ENCODE measurements at regions not wholly inside any gene's neighbourhood (a gene's known extent, or its start where the extent isn't known, plus 50 kb on each side); places are given as distances from the start of the nearest gene placed in this dataset.
A peak's percentile ranks its signal among the peaks of the same experiment; 100 is the strongest.
"Not testable (repeated sequence)": the region's sequence is repeated elsewhere in the genome, so short reads cannot be mapped to it uniquely, and the experiment has no call there.

DNA sequence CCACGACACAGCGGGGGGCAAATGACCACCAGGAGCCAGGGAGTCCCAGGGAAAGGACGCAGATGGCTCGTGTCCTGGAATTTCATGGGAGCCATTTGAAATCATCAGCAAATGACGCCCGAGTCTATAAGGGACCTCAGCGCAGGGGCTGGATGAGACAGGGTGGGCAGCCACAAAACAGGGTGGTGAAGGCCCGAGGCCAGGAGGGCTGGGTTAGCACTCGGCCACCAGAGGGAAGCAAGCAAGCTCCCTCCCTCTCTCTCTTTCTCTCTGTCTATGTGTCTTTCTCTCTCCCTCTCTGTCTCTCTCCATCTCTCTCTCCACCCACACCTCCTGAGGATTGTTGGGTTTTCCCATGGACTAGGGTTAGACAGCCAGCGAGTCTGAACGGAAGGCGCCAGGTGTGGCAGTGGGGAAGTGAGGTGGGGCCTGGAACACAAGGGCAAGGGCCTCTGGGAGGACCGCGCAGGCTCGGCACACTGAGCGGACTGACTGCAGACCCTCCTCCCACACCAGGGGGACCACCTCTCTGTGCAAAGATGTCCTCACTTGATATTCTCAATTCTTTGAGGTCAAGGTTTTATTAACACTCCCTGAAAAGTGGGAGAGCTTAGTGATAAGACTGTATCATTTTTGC, 73.8 kb upstream of the TMPRSS2 start:
- Mint-ChIP-seq H3K4me3 (no peak overlapping the region), H3K9me3 (peaks cover 10 to 14% of the 10 kb centered on the region in 2 donors), H3K36me3 (peaks cover 2 to 4% of the 10 kb centered on the region in 2 donors), H3K4me1 (no peaks in the 10 kb centered on the region), H3K27me3 (peaks cover 0 to 7% of the 10 kb centered on the region in 2 donors), H3K27ac (no peak overlapping the region)
- ATAC-seq (replicated peaks) (no peak), DNase-seq (no peak)

DNA sequence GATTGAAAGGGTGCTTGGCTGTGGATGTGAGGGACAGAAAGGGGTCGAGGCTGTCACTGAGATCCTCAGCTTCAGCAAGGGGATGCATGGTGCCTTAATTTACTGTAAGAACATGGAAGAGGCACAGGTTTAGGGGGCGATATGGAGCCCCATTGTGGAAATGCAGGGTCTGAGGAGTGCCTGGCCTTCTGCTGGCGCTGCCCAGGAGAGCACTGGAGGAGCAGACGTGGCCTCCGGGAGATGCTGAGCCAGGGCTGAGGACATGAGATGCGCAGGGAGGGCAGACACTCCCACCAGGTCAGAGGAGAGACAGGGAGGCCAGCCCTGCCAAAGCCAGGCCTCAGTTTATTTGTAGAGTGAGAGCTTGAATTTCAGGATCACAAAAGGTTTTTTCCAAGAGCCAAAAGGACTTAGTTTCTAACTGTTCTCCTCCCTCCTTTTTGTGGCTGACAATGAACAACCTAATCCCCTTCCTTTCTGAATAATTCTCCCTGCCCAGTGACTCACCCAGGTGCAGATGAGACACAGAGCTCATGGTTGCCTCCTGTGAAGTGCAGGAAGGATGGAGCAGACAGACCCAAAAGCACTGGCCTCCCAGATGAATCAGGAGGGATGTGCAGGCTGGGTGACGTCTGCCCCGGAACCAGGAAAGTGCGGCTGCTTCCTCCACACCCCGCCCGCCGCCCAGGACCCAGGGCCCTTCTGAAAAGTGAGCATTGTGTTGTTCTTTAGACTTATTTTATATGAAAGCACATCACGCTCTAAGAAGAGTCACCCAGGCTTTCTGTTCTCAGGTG, 73.0 kb upstream of the TMPRSS2 start:
- Mint-ChIP-seq H3K27ac (no peak overlapping the region), H3K4me3 (no peak overlapping the region), H3K27me3 (peaks cover 0 to 11% of the 10 kb centered on the region in 2 donors), H3K4me1 (no peaks in the 10 kb centered on the region), H3K36me3 (peaks cover 2 to 4% of the 10 kb centered on the region in 2 donors), H3K9me3 (peaks cover 12 to 15% of the 10 kb centered on the region in 2 donors)
- ATAC-seq (replicated peaks) (no peak), DNase-seq (no peak)

DNA sequence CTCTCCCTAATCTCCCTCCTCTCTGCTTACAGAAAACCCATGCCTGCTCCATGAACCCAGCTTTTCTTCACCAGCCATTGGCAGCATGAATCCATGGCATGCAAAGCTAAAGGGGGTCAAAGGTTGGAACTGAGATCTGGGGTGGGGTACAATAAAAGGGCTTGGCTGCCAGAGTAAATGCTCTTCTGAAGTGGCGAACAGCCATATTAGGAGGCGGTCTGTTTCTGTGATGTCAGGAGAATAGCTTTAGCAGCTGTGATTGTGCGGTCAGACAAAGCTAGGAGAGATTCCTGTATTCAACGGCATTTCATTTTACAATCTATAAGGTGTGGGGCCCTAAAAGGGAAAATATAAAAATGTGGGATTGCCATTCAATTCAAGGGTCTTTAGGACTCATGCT, 71.7 kb upstream of the TMPRSS2 start:
- Mint-ChIP-seq H3K4me1 (no peaks in the 10 kb centered on the region), H3K9me3 (peaks cover 12 to 15% of the 10 kb centered on the region in 2 donors), H3K27me3 (peaks cover 0 to 11% of the 10 kb centered on the region in 2 donors), H3K27ac (no peak overlapping the region), H3K36me3 (peaks cover 2 to 4% of the 10 kb centered on the region in 2 donors), H3K4me3 (no peak overlapping the region)
- DNase-seq (no peak), ATAC-seq (replicated peaks) (no peak)

DNA sequence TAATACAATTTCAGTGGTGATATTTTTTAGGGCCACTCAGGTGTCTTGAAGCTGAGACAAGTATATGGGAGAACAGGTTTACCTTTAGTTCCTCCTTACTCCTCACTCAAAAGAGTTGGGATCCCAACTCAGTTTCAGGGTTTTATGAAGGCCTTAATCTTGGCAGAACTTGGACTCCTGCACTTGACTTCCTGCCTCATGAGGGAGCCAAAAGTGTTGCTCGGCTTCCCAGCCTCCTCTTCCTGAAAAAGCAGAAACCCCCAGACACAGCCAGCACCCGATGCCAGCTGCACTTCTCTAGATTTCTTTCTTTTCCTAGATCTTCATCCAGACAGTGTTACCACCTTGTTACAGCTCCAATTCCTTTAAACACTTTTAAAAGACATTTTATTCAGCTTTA, 70.8 kb upstream of the TMPRSS2 start:
- H3K36me3 Mint-ChIP-seq = peaks cover 2 to 4% of the 10 kb centered on the region in 2 donors
- H3K4me3 Mint-ChIP-seq = no peak overlapping the region
- H3K4me1 Mint-ChIP-seq = no peaks in the 10 kb centered on the region
- DNase-seq (no peak), ATAC-seq (replicated peaks) (no peak)
- peaks cover 12 to 19% of the 10 kb centered on the region in 2 donors for H3K9me3 Mint-ChIP-seq
- peaks cover 0 to 11% of the 10 kb centered on the region in 2 donors for H3K27me3 Mint-ChIP-seq
- H3K27ac Mint-ChIP-seq = no peak overlapping the region

DNA sequence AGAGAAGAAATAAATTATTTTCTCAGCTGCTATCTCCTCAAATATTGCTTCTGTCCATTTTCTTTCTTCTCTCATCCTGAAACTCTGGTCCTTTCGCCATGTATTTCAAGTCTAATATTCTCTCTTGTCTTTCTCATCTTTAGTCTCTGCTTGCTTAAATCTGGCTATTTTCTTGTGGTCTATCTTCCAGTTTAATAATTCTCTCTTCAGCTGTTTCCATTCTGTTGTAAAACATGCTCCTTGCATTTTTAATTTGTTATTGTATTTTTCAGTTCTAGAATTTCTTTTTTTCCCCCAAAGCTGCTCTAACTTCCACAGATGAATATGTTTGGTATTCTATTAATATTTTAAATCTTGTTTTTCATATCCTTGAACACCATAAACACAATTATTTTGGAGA, 70.1 kb upstream of the TMPRSS2 start:
- Mint-ChIP-seq H3K27me3 (peaks cover 0 to 11% of the 10 kb centered on the region in 2 donors), H3K4me1 (no peaks in the 10 kb centered on the region), H3K4me3 (no peak overlapping the region), H3K9me3 (peaks cover 12 to 19% of the 10 kb centered on the region in 2 donors), H3K27ac (no peak overlapping the region), H3K36me3 (peaks cover 2 to 4% of the 10 kb centered on the region in 2 donors)
- ATAC-seq (replicated peaks) (no peak), DNase-seq (no peak)

DNA sequence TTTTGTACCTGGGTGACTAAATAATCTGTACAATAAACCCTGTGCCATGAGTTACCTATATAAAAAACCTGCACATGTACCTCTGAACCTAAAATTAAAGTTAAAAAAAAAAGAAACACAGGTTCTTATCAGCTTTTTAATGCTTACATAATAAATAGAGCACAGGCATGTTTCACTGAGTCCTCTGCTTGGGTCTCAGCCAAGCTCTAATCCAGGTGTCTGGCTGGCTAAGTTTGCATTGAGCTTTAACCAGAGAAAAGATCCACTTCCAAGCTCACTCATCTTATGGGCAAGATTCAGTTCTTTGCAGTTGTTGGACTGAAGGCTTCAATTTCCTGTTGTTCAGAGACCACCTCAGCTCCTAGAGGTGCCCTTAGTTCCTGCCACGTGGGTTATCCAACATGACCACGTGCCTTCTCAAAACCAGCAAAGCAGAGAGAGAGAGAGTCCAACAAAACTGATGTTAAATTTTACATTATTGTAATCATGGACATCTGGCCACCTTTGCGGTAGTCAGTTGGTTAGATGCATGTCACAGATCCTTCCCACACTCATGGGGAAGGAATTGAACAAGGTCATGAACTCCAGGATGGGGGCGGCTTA, 68.2 kb upstream of the TMPRSS2 start:
- Mint-ChIP-seq H3K36me3 (peaks cover 4 to 7% of the 10 kb centered on the region in 2 donors), H3K4me3 (no peak overlapping the region), H3K4me1 (no peaks in the 10 kb centered on the region), H3K9me3 (peaks cover 22 to 27% of the 10 kb centered on the region in 2 donors), H3K27me3 (peaks cover 0 to 11% of the 10 kb centered on the region in 2 donors), H3K27ac (no peak overlapping the region)
- ATAC-seq (replicated peaks) (no peak), DNase-seq (no peak)

DNA sequence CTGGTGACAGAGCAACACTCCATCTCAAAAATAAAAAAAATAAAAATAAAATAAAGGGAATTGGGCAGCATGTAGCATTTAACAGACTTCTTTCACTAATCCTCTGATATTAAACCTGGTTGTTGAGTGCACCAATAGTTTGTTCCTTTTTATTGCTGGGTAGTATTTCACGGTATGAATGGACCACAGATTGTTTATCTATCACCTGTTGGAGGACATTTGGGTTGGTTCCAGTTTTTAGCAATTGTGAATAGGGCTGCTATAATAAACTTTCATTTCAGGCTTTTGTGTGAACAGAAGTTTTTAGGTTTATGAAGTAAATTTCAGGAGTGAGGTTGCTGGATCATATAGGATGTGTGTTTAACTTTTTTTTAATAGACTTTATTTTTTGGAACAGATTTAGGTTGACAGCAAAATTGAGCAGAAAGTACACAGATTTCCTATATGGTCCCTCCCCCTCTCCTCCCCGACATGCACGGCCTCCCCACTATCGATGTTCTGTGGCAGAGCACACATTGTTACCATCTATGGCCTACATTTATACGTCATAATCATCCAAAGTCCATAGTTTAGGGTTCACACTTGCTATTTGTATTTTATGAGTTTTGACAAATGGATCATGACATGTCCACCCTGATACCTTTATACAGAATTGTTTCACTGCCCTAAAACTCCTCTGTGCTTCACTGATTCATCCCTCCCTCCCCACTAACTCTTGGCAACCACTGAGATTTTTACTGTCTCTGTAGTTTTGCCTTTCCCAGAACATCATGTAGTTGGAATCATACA, 66.1 kb upstream of the TMPRSS2 start:
- no peak for ATAC-seq (replicated peaks)
- Mint-ChIP-seq H3K27me3 (peaks cover 0 to 4% of the 10 kb centered on the region in 2 donors), H3K27ac (no peak overlapping the region), H3K4me3 (no peak overlapping the region), H3K9me3 (peaks cover 23 to 32% of the 10 kb centered on the region in 2 donors), H3K36me3 (peaks cover 4 to 7% of the 10 kb centered on the region in 2 donors), H3K4me1 (no peaks in the 10 kb centered on the region)
- DNase-seq = no peak

DNA sequence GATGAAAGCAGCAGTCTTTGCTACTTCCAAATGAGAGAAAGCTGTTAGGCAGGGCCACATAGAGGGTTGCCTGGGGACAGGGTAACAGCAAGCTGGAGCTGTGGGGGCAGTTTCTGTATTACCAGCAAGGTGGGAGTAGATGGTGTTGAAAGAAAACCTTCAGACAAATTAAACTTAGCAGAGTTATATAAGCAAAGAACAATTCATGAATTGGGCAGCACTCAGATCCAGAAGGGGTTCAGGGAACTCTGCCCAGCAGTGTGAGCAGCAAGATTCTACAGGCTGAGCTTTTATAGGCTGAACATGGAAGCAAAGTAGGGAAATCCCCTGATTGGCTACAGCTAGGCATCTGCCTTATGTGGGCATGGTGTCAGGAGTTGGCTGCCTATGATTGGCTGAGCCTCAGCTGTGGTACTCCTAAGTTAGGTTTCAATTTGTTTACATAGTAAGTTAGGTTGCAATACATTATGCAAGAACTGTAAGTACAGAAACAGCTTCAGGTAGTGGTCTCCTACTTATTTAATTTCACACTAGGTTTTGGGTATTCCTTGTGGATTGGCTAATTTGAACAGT, 64.1 kb upstream of the TMPRSS2 start:
- ATAC-seq (replicated peaks) = no peak
- peaks cover 12 to 23% of the 10 kb centered on the region in 2 donors for H3K27me3 Mint-ChIP-seq
- no peak overlapping the region for H3K27ac Mint-ChIP-seq
- H3K4me1 Mint-ChIP-seq = no peaks in the 10 kb centered on the region
- DNase-seq = no peak
- H3K36me3 Mint-ChIP-seq = peaks cover 2 to 3% of the 10 kb centered on the region in 2 donors
- no peak overlapping the region for H3K4me3 Mint-ChIP-seq
- H3K9me3 Mint-ChIP-seq = peaks cover 15 to 21% of the 10 kb centered on the region in 2 donors

DNA sequence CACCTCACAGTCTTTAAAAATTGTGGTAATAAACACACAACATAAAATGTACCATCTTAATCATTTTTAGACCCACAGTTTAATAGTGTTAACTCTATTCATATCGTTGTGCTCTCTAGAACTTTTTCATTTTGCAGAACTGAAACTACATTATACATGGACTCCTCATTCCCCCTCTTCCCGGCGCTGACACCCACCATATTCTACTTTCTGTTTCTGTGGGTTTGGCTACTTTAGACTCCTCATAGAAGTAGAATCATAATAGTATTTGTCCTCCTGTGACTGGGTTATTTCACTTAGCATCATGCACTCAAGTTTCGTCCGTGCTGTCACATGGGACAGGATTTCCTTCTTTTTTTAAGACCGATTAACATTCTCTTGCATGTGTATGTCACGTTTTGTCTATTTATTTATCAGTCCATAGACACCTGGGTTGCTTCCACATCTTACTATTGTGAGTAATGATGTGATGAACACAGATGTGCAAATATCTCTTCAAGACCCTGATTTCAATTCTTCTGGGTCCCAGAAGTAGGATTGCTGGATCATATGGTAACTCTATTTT, 62.9 kb upstream of the TMPRSS2 start:
- Mint-ChIP-seq H3K27ac (no peak overlapping the region), H3K4me1 (no peaks in the 10 kb centered on the region), H3K4me3 (no peak overlapping the region), H3K36me3 (peaks cover 2 to 3% of the 10 kb centered on the region in 2 donors), H3K27me3 (peaks cover 18 to 19% of the 10 kb centered on the region in 2 donors), H3K9me3 (peaks cover 14 to 16% of the 10 kb centered on the region in 2 donors)
- no peak for DNase-seq
- ATAC-seq (replicated peaks) = peak; percentile 39 to 70

DNA sequence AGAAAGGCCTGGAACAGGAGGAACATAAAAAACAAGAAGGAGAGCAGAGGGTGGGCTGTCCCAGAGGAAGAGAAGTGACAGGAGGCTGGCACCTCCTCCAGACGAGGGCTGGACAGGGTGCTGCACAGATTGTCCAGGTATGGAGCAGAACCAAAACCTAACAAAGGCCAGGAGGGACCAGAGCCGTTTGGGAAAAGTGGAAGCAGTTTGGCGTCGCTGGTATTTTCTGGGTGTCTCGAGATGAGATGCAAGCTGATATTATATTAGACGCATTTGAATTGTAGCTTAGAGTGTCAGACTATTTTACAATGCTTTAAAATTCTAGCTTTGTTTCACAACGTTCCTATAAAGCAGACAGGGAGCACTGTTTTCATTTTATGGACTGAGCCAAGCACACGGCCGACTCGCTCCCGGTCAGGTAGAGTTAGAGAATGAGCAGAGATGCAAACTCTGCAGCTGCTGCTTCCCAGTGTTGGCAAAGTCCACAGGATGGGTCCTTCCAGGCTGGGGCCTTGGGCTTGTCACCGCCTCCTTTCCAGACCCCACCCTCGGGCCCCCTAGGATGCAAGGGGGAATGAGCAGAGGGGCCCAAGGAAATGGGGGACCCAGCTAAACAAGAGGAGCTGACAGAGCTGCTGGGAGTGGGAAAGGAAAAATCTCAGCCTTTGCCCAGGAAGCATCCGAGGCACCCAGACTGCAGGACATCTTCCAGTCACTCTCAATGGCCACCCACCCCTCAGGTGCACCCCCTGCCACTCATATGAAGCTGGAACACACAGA, 60.8 kb upstream of the TMPRSS2 start:
- H3K4me1 Mint-ChIP-seq = no peaks in the 10 kb centered on the region
- H3K4me3 Mint-ChIP-seq = no peak overlapping the region
- peaks cover 13 to 14% of the 10 kb centered on the region in 2 donors for H3K9me3 Mint-ChIP-seq
- ATAC-seq (replicated peaks) = no peak
- H3K27ac Mint-ChIP-seq = no peak overlapping the region
- H3K36me3 Mint-ChIP-seq = peaks cover 2 to 3% of the 10 kb centered on the region in 2 donors
- H3K27me3 Mint-ChIP-seq = peaks cover 23 to 26% of the 10 kb centered on the region in 2 donors
- no peak for DNase-seq

DNA sequence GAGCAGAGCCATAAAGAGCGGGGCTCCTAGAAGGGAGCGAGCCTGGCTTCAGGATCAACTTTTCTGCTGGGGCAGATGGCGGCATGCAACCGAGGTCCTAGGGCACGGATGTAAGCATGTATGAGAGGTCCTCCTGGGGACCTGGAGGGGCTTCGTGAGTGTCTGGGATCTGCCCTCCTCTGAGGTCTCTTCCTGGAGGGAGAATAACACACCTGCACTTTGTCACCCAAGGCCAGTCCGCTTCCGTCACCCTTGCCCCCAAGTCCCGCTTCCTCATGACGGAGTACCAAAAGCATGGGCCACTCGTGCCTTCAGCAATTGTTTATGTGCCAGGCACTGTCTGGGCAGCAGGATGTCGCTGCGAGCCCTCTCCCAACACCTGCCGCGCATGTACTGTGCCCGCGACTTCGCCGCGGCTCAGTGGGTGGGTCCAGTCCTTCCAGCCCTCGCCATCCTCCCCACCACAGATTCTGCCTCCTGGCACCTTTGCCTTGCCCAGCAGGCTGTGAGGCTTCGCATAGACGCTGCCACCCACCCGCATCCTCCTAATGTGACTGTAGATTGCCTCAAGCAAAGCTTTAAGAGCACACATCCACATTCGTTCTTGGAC, 60.0 kb upstream of the TMPRSS2 start:
- Mint-ChIP-seq H3K4me3 (no peak overlapping the region), H3K27ac (no peak overlapping the region), H3K4me1 (no peaks in the 10 kb centered on the region), H3K36me3 (peaks cover 2 to 3% of the 10 kb centered on the region in 2 donors), H3K9me3 (peaks cover 13 to 14% of the 10 kb centered on the region in 2 donors), H3K27me3 (peaks cover 28 to 32% of the 10 kb centered on the region in 2 donors)
- ATAC-seq (replicated peaks) (no peak), DNase-seq (no peak)

DNA sequence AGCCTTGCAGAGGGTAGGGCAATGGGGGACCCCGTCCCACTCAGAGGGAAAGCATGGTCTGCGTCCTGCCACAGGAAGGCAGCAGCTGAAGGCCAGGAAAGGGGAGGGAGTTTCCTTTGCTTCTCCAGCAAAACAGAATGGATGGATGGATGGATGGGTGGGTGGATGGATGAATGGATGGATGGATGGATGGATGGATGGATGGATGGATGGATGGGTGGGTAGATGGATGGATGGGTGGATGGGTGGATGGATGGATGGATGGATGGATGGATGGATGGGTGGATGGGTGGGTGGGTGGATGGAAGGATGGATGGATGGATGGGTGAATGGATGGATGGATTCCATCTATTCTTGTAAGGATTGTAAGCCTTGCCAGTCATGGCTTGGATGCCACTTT, 59.3 kb upstream of the TMPRSS2 start:
- not testable (repeated sequence) for ATAC-seq (replicated peaks); DNase-seq; H3K27ac Mint-ChIP-seq; H3K36me3 Mint-ChIP-seq; H3K4me3 Mint-ChIP-seq; H3K4me1 Mint-ChIP-seq
- Mint-ChIP-seq H3K27me3 (peaks cover 35 to 39% of the 10 kb centered on the region in 2 donors), H3K9me3 (peaks cover 10 to 12% of the 10 kb centered on the region in 2 donors)

Data from stimulated activated naive B cell treated with anti-CD40 and anti-IgM and Interleukin-4, amounts not matched to agents 10 μg/mL and 1 μg/mL and 100 μg/mL, for 72 hours (primary cell).